ENCODE measurements at regions not wholly inside any gene's neighbourhood (a gene's known extent, or its start where the extent isn't known, plus 50 kb on each side); places are given as distances from the start of the nearest gene placed in this dataset.

- no peak for DNase-seq (ENCODE audit: low spot score)
These were observed 115.1 kb upstream of the DAP start for GRCh38 chr5:10876006-10876744.

GRCh38 chr5:10875201-10875768 is 114.3 kb upstream of the DAP start:
- DNase-seq (ENCODE audit: low spot score), result no peak

- no peak for DNase-seq (ENCODE audit: low spot score)
These were observed 113.5 kb upstream of the DAP start for GRCh38 chr5:10874541-10874940.

- DNase-seq (ENCODE audit: low spot score), result no peak
These were observed 109.8 kb upstream of the DAP start for GRCh38 chr5:10870791-10871190.

GRCh38 chr5:10868956-10869355 is 107.9 kb upstream of the DAP start:
- DNase-seq (ENCODE audit: low spot score), result no peak

- DNase-seq (ENCODE audit: low spot score), result no peak
These were observed 106.6 kb upstream of the DAP start for GRCh38 chr5:10867389-10868303.

GRCh38 chr5:10866913-10867312 is 105.9 kb upstream of the DAP start:
- DNase-seq (ENCODE audit: low spot score), result peak; percentile 9

GRCh38 chr5:10863763-10864383 is 102.8 kb upstream of the DAP start:
- DNase-seq (ENCODE audit: low spot score), result peak; percentile 86

GRCh38 chr5:10862085-10862484 is 101.1 kb upstream of the DAP start:
- DNase-seq (ENCODE audit: low spot score), result no peak

GRCh38 chr5:10861423-10861790 is 100.4 kb upstream of the DAP start:
- no peak for DNase-seq (ENCODE audit: low spot score)

GRCh38 chr5:10860645-10861422 is 99.8 kb upstream of the DAP start:
- no peak for DNase-seq (ENCODE audit: low spot score)

GRCh38 chr5:10860196-10860543 is 99.1 kb upstream of the DAP start:
- no peak for DNase-seq (ENCODE audit: low spot score)

GRCh38 chr5:10859393-10860195 is 98.6 kb upstream of the DAP start:
- DNase-seq (ENCODE audit: low spot score), result no peak

GRCh38 chr5:10858945-10859344 is 97.9 kb upstream of the DAP start:
- no peak for DNase-seq (ENCODE audit: low spot score)

- DNase-seq (ENCODE audit: low spot score), result no peak
These were observed 97.3 kb upstream of the DAP start for GRCh38 chr5:10858307-10858706.

GRCh38 chr5:10857338-10857733 is 96.3 kb upstream of the DAP start:
- no peak for DNase-seq (ENCODE audit: low spot score)

GRCh38 chr5:10856683-10857337 is 95.8 kb upstream of the DAP start:
- DNase-seq (ENCODE audit: low spot score), result no peak

- DNase-seq (ENCODE audit: low spot score), result no peak
These were observed 95.0 kb upstream of the DAP start for GRCh38 chr5:10856071-10856470.

GRCh38 chr5:10854506-10855277 is 93.7 kb upstream of the DAP start:
- DNase-seq (ENCODE audit: low spot score), result no peak
